ENCODE measurements at regions not wholly inside any gene's neighbourhood (a gene's known extent, or its start where the extent isn't known, plus 50 kb on each side); places are given as distances from the start of the nearest gene placed in this dataset.

DNA sequence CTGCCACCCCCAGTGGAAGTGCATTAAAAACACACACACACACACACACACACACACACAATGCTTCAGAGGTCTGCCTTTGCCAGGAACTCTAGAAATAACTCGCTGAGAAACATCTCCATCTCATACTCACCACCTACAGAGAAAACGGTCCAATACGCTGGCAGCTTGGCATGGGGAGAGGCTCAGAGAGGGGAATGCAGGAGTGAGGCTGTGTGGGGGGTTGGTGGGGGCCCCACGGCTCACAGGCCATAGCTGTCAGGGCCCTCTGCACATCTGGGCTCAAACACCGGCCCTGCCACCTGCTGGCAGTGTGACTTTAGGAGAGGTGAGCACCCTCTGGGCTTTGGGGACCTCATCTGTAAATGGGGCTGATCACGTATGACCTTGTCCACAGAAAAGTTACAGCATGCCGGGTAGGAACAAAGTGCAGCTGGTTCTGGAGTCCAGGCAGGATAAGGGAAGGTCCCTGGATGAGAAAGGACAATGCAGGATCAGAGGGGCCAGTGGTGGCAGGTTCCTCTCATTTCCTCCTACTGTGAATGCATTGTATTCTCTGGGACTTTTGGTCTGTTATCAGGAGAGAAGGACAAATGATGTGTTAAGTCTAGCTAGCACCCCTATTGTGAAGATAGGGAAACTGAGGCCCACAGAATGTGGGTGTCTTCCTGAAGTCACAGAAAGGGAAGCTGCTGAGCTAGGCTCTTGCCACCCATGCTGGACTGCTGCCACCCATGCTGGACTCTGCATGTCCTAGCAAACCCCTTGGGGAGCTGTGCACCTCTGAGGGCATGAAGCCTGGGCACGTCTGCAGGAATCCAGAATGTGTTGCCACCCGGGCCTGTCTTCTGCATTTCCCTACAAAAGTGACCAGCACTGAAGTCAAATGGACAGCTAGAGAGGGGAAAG is 404.6 kb downstream of the RPS24 start:
- no peaks in the 10 kb centered on the region for H4K20me1 ChIP-seq (ENCODE audit: control insufficient read depth, insufficient read depth, low read length, poor library complexity, severe bottlenecking)
- TF ChIP-seq EZH2 (IDR thresholded peaks at IDR 0.05; ENCODE audit: borderline replicate concordance, insufficient read depth, low read depth, low read length, poor library complexity, severe bottlenecking) = no peak
- TF ChIP-seq, protein P1, sequence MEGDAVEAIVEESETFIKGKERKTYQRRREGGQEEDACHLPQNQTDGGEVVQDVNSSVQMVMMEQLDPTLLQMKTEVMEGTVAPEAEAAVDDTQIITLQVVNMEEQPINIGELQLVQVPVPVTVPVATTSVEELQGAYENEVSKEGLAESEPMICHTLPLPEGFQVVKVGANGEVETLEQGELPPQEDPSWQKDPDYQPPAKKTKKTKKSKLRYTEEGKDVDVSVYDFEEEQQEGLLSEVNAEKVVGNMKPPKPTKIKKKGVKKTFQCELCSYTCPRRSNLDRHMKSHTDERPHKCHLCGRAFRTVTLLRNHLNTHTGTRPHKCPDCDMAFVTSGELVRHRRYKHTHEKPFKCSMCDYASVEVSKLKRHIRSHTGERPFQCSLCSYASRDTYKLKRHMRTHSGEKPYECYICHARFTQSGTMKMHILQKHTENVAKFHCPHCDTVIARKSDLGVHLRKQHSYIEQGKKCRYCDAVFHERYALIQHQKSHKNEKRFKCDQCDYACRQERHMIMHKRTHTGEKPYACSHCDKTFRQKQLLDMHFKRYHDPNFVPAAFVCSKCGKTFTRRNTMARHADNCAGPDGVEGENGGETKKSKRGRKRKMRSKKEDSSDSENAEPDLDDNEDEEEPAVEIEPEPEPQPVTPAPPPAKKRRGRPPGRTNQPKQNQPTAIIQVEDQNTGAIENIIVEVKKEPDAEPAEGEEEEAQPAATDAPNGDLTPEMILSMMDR (IDR thresholded peaks at IDR 0.05) = no peak
- ATAC-seq (ENCODE audit: low read depth) (no peak), DNase-seq (peak; percentile 17)
- H2AFZ ChIP-seq (ENCODE audit: insufficient read depth, low read depth, low read length, poor library complexity, severe bottlenecking) = no peak overlapping the region
- no peak overlapping the region for H3K9ac ChIP-seq (ENCODE audit: low read length)
- intact Hi-C loops (cut with micrococcal nuclease) = no loop called here
- H3K36me3 ChIP-seq (replicated peaks in 1 of 2; ENCODE audit: control extremely low read depth in 1 of 2, control insufficient read depth in 1 of 2, extremely low read depth in 1 of 2, insufficient read depth in 2 of 2, low read length in 1 of 2) = no peaks in the 10 kb centered on the region
- H3K9me3 Mint-ChIP-seq (ENCODE audit: insufficient read depth) = no peaks in the 10 kb centered on the region
- no peaks in the 10 kb centered on the region for H3K79me2 ChIP-seq (ENCODE audit: control insufficient read depth, insufficient read depth, low read length)
- ChIA-PET CTCF (interaction anchor here (1.0 to 2.2 kb wide), 2 partner anchors 391 to 757 kb away, joined by 3 to 10 read pairs; no protein-coding TSS in a partner anchor), POLR2A (no interaction called here)
- H3K4me1 ChIP-seq (ENCODE audit: control insufficient read depth in 2 of 2, insufficient read depth in 2 of 2, low read length in 2 of 2) = no peaks in the 10 kb centered on the region
- peaks cover 14% of the 10 kb centered on the region for H3K27me3 Mint-ChIP-seq
- 58% methylated on average over 6 of the region's 9 CpGs for WGBS (ENCODE audit: insufficient coverage)
- no peak overlapping the region for H3K4me3 ChIP-seq (ENCODE audit: control extremely low read depth in 1 of 5, extremely low read depth in 1 of 5, insufficient read depth in 1 of 5, low read depth in 2 of 5, low read length in 4 of 5)
- H3K27me3 ChIP-seq (replicated peaks in 1 of 4; ENCODE audit: control extremely low read depth in 1 of 4, control insufficient read depth in 3 of 4, insufficient read depth in 4 of 4, low read length in 3 of 4) = no peaks in the 10 kb centered on the region
- H3K27ac ChIP-seq (ENCODE audit: low read length in 2 of 2) = no peak overlapping the region
- H3K9me3 ChIP-seq (ENCODE audit: control extremely low read depth in 1 of 3, control insufficient read depth in 2 of 3, insufficient read depth in 1 of 3, low read length in 2 of 3) = no peaks in the 10 kb centered on the region
- no peak overlapping the region for H3K4me2 ChIP-seq (replicated peaks; ENCODE audit: low read depth, low read length, poor library complexity, severe bottlenecking)
- H3K4me1 Mint-ChIP-seq = no peaks in the 10 kb centered on the region
- no peak overlapping the region for H3K4me3 Mint-ChIP-seq
- H3K27ac Mint-ChIP-seq = no peak overlapping the region
